ENCODE measurements at regions not wholly inside any gene's neighbourhood (a gene's known extent, or its start where the extent isn't known, plus 50 kb on each side); places are given as distances from the start of the nearest gene placed in this dataset.

- TF ChIP-seq, protein P1, sequence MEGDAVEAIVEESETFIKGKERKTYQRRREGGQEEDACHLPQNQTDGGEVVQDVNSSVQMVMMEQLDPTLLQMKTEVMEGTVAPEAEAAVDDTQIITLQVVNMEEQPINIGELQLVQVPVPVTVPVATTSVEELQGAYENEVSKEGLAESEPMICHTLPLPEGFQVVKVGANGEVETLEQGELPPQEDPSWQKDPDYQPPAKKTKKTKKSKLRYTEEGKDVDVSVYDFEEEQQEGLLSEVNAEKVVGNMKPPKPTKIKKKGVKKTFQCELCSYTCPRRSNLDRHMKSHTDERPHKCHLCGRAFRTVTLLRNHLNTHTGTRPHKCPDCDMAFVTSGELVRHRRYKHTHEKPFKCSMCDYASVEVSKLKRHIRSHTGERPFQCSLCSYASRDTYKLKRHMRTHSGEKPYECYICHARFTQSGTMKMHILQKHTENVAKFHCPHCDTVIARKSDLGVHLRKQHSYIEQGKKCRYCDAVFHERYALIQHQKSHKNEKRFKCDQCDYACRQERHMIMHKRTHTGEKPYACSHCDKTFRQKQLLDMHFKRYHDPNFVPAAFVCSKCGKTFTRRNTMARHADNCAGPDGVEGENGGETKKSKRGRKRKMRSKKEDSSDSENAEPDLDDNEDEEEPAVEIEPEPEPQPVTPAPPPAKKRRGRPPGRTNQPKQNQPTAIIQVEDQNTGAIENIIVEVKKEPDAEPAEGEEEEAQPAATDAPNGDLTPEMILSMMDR (conservative IDR thresholded peaks at IDR 0.05) = no peak
- no peak for TF ChIP-seq ZFX (IDR thresholded peaks at IDR 0.05)
Measured at GRCh38 chrX:13491061-13491460, 78.3 kb upstream of the EGFL6 start.
